ENCODE measurements at regions not wholly inside any gene's neighbourhood (a gene's known extent, or its start where the extent isn't known, plus 50 kb on each side); places are given as distances from the start of the nearest gene placed in this dataset.
"Not testable (repeated sequence)": the region's sequence is repeated elsewhere in the genome, so short reads cannot be mapped to it uniquely, and the experiment has no call there.

GRCh38 chr2:91571239-91571923, 2879.9 kb downstream of the RPIA start:
- DNase-seq (ENCODE audit: low spot score), result peak; percentile 11

- not testable (repeated sequence) for DNase-seq (ENCODE audit: low spot score)
Observed at GRCh38 chr2:91573018-91573417, 2881.5 kb downstream of the RPIA start.

GRCh38 chr2:91573755-91574154, 2882.3 kb downstream of the RPIA start:
- not testable (repeated sequence) for DNase-seq (ENCODE audit: low spot score)

- not testable (repeated sequence) for DNase-seq (ENCODE audit: low spot score)
Observed at GRCh38 chr2:91574255-91574654, 2882.8 kb downstream of the RPIA start.

GRCh38 chr2:91575701-91576100, 2884.2 kb downstream of the RPIA start:
- DNase-seq (ENCODE audit: low spot score), result not testable (repeated sequence)

GRCh38 chr2:91577406-91577805, 2885.9 kb downstream of the RPIA start:
- DNase-seq (ENCODE audit: low spot score), result not testable (repeated sequence)

GRCh38 chr2:91578678-91579077, 2887.2 kb downstream of the RPIA start:
- DNase-seq (ENCODE audit: low spot score), result not testable (repeated sequence)

GRCh38 chr2:91579555-91579954, 2888.1 kb downstream of the RPIA start:
- not testable (repeated sequence) for DNase-seq (ENCODE audit: low spot score)

- DNase-seq (ENCODE audit: low spot score), result not testable (repeated sequence)
Observed at GRCh38 chr2:91580043-91580442, 2888.6 kb downstream of the RPIA start.

- not testable (repeated sequence) for DNase-seq (ENCODE audit: low spot score)
Observed at GRCh38 chr2:91587098-91587497, 2895.6 kb downstream of the RPIA start.

GRCh38 chr2:91587908-91588535, 2896.5 kb downstream of the RPIA start:
- not testable (repeated sequence) for DNase-seq (ENCODE audit: low spot score)

- not testable (repeated sequence) for DNase-seq (ENCODE audit: low spot score)
Observed at GRCh38 chr2:91588782-91589223, 2897.3 kb downstream of the RPIA start.

GRCh38 chr2:91589454-91590328, 2898.2 kb downstream of the RPIA start:
- peak; percentile 24 for DNase-seq (ENCODE audit: low spot score)

GRCh38 chr2:91590381-91590780, 2898.9 kb downstream of the RPIA start:
- DNase-seq (ENCODE audit: low spot score), result peak; percentile 14

- DNase-seq (ENCODE audit: low spot score), result peak; percentile 8
Observed at GRCh38 chr2:91591066-91591465, 2899.6 kb downstream of the RPIA start.

GRCh38 chr2:91597436-91597835, 2906.0 kb downstream of the RPIA start:
- not testable (repeated sequence) for DNase-seq (ENCODE audit: low spot score)

GRCh38 chr2:91598519-91598918, 2907.0 kb downstream of the RPIA start:
- not testable (repeated sequence) for DNase-seq (ENCODE audit: low spot score)

GRCh38 chr2:91599000-91599399, 2907.5 kb downstream of the RPIA start:
- not testable (repeated sequence) for DNase-seq (ENCODE audit: low spot score)

GRCh38 chr2:91602860-91603259, 2911.4 kb downstream of the RPIA start:
- DNase-seq (ENCODE audit: low spot score), result not testable (repeated sequence)

GRCh38 chr2:91603996-91604395, 2912.5 kb downstream of the RPIA start:
- DNase-seq (ENCODE audit: low spot score), result not testable (repeated sequence)

GRCh38 chr2:91604629-91605028, 2913.2 kb downstream of the RPIA start:
- DNase-seq (ENCODE audit: low spot score), result not testable (repeated sequence)

- DNase-seq (ENCODE audit: low spot score), result not testable (repeated sequence)
Observed at GRCh38 chr2:91623739-91624138, 2932.3 kb downstream of the RPIA start.
